ENCODE measurements at regions not wholly inside any gene's neighbourhood (a gene's known extent, or its start where the extent isn't known, plus 50 kb on each side); places are given as distances from the start of the nearest gene placed in this dataset.

- no peak for DNase-seq
Observed at GRCh38 chr7:46147871-46148270, 226.8 kb upstream of the IGFBP3 start.

- DNase-seq: no peak
Observed at GRCh38 chr7:46146454-46147255, 225.6 kb upstream of the IGFBP3 start.

- DNase-seq: no peak
Observed at GRCh38 chr7:46145412-46145811, 224.3 kb upstream of the IGFBP3 start.

- DNase-seq: no peak
Observed at GRCh38 chr7:46143949-46144917, 223.2 kb upstream of the IGFBP3 start.

GRCh38 chr7:46143421-46143820, 222.3 kb upstream of the IGFBP3 start:
- DNase-seq: no peak

- no peak for DNase-seq
Observed at GRCh38 chr7:46139079-46139478, 218.0 kb upstream of the IGFBP3 start.

GRCh38 chr7:46137725-46138124, 216.7 kb upstream of the IGFBP3 start:
- no peak for DNase-seq

- no peak for DNase-seq
Observed at GRCh38 chr7:46135557-46135956, 214.5 kb upstream of the IGFBP3 start.

- DNase-seq: no peak
Observed at GRCh38 chr7:46134795-46135194, 213.7 kb upstream of the IGFBP3 start.

- DNase-seq: no peak
Observed at GRCh38 chr7:46134385-46134784, 213.3 kb upstream of the IGFBP3 start.

- DNase-seq: no peak
Observed at GRCh38 chr7:46133751-46134150, 212.7 kb upstream of the IGFBP3 start.

- DNase-seq: no peak
Observed at GRCh38 chr7:46133072-46133471, 212.0 kb upstream of the IGFBP3 start.

- DNase-seq: no peak
Observed at GRCh38 chr7:46131916-46132795, 211.1 kb upstream of the IGFBP3 start.

- DNase-seq: no peak
Observed at GRCh38 chr7:46129831-46130230, 208.8 kb upstream of the IGFBP3 start.

GRCh38 chr7:46127814-46128213, 206.7 kb upstream of the IGFBP3 start:
- DNase-seq: no peak

GRCh38 chr7:46126675-46127300, 205.7 kb upstream of the IGFBP3 start:
- no peak for DNase-seq

- no peak for DNase-seq
Observed at GRCh38 chr7:46123756-46124343, 202.8 kb upstream of the IGFBP3 start.

- DNase-seq: no peak
Observed at GRCh38 chr7:46115410-46115809, 194.3 kb upstream of the IGFBP3 start.

- no peak for DNase-seq
Observed at GRCh38 chr7:46109437-46109836, 188.4 kb upstream of the IGFBP3 start.

- DNase-seq: no peak
Observed at GRCh38 chr7:46108272-46108671, 187.2 kb upstream of the IGFBP3 start.

GRCh38 chr7:46107610-46108217, 186.6 kb upstream of the IGFBP3 start:
- DNase-seq: no peak

- no peak for DNase-seq
Observed at GRCh38 chr7:46100521-46100920, 179.4 kb upstream of the IGFBP3 start.
